Neutrophil (primary cell): ENCODE measurements at regions not wholly inside any gene's neighbourhood (a gene's known extent, or its start where the extent isn't known, plus 50 kb on each side); places are given as distances from the start of the nearest gene placed in this dataset.

ENCODE experiments used
- H3K27ac ChIP-seq: fragments of 200-600 bp; sonication (generic); 2 replicates; pipeline ENCODE4 v1.5.1; 2016; ENCODE audit warnings: mild to moderate bottlenecking, moderate library complexity
- H3K27me3 ChIP-seq: fragments of 200-600 bp; sonication (generic); 2 replicates; pipeline ENCODE4 v1.6.0; 2016; ENCODE audit warnings: mild to moderate bottlenecking
- H3K36me3 ChIP-seq: fragments of 200-600 bp; sonication (generic); 2 replicates; pipeline ENCODE4 v1.5.1; 2017
- H3K4me1 ChIP-seq, 2 experiments: fragments of 200-600 bp in 1 of 2; sonication (generic) in 1 of 2; 1 replicate in 1 of 2; 2 replicates in 1 of 2; pipeline versions ENCODE4 v1.5.1 to v1.6.1; 2013 to 2016; ENCODE audit warnings: low read depth in 1 of 2, low read length in 1 of 2, mild to moderate bottlenecking in 1 of 2, moderate library complexity in 1 of 2; ENCODE audit not compliant: control insufficient read depth in 1 of 2, insufficient read depth in 1 of 2
- H3K4me3 ChIP-seq, 2 experiments: fragments of 200-600 bp in 1 of 2; sonication (generic) in 1 of 2; 1 replicate in 1 of 2; 2 replicates in 1 of 2; pipeline ENCODE4 v1.5.1; 2013 to 2016; ENCODE audit warnings: low read depth in 1 of 2, low read length in 1 of 2, mild to moderate bottlenecking in 1 of 2, moderate library complexity in 1 of 2
- H3K9me3 ChIP-seq: fragments of 200-600 bp; sonication (generic); 2 replicates; pipeline ENCODE4 v1.5.1; 2016
- CTCF ChIP-seq: fragments of 200-600 bp; sonication (generic); IDR thresholded peaks from 2 replicates; pipeline ENCODE4 v1.5.1; 2016; ENCODE audit warnings: antibody characterized with exemption

GRCh38 chr3:20916951-20917606 lies 731.1 kb upstream of the SGO1 start:
- TF ChIP-seq CTCF = no peak
- no peaks in the 10 kb centered on the region for H3K36me3 ChIP-seq
- H3K9me3 ChIP-seq = no peaks in the 10 kb centered on the region
- no peaks in the 10 kb centered on the region for H3K27me3 ChIP-seq
- H3K27ac ChIP-seq = no peak overlapping the region
- H3K4me3 ChIP-seq = no peak overlapping the region
- no peaks in the 10 kb centered on the region for H3K4me1 ChIP-seq

- Histone ChIP-seq H3K9me3 (no peaks in the 10 kb centered on the region), H3K4me1 (no peaks in the 10 kb centered on the region), H3K27me3 (no peaks in the 10 kb centered on the region), H3K36me3 (no peaks in the 10 kb centered on the region), H3K27ac (no peak overlapping the region), H3K4me3 (no peak overlapping the region)
- TF ChIP-seq CTCF = no peak
Measured at GRCh38 chr3:20914310-20914709, 728.3 kb upstream of the SGO1 start.

GRCh38 chr3:20912406-20912805 lies 726.4 kb upstream of the SGO1 start:
- Histone ChIP-seq H3K4me1 (no peaks in the 10 kb centered on the region), H3K36me3 (no peaks in the 10 kb centered on the region), H3K4me3 (no peak overlapping the region), H3K9me3 (no peaks in the 10 kb centered on the region), H3K27ac (no peak overlapping the region), H3K27me3 (no peaks in the 10 kb centered on the region)
- TF ChIP-seq CTCF = no peak

DNA sequence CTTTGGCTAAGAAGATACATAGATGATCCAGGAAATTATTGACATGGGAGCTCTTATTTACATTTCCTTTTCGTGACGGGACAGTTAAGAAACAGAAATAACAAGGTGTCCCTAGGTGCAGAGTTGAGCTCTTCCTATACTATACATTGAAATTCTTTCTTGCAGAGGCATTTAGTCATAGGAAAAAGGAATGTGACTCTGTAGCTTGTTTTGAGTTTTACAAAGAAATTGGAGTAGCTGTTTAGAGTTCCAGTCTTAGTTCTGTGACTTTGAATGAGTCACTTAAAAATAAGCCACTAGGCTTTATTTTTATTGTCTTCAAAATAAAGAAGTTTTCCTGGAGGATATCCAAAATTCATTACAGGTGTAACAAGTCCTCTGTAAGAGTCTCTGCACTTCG lies 723.5 kb upstream of the SGO1 start:
- Histone ChIP-seq H3K27ac (no peak overlapping the region), H3K4me3 (no peak overlapping the region), H3K4me1 (no peaks in the 10 kb centered on the region), H3K36me3 (no peaks in the 10 kb centered on the region), H3K9me3 (no peaks in the 10 kb centered on the region), H3K27me3 (no peaks in the 10 kb centered on the region)
- TF ChIP-seq CTCF = no peak

DNA sequence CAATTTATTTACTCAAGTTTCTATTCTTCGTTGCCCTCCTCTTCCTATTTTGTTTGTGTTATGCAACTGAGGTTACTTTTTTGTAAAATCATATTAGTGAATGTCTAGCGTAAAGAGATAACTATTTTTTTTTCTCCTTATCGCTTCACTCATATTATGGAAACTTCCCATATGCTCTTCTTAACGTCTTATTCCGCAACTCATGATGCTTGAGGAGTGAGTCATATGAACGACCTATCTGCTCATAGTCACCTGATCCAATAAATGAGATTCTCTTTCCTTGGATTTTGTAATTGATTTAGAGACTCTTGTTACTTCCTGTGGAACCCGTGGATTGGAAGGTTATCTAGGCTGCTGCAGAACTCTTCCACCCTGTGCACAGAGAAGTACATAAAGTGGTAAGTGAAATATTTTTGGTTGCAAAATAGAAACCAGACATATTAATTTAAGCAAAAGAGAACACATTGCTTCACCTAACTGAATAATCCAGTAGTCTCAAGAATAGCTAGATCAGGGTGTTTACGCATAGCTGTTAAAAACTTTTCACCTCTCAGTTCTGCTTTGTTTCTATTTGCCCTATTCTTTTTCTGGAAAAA lies 719.3 kb upstream of the SGO1 start:
- Histone ChIP-seq H3K4me3 (no peak overlapping the region), H3K27me3 (no peaks in the 10 kb centered on the region)
- no peak for TF ChIP-seq CTCF

More for the DNA sequence above, 719.3 kb upstream of the SGO1 start:
- H3K9me3 ChIP-seq = no peaks in the 10 kb centered on the region
- H3K36me3 ChIP-seq = no peaks in the 10 kb centered on the region
- H3K4me1 ChIP-seq = no peaks in the 10 kb centered on the region
- no peak overlapping the region for H3K27ac ChIP-seq
